AG04449 (cell line): ENCODE measurements at regions not wholly inside any gene's neighbourhood (a gene's known extent, or its start where the extent isn't known, plus 50 kb on each side); places are given as distances from the start of the nearest gene placed in this dataset.

ENCODE experiments used
- CTCF ChIA-PET: fragments of 350-600 bp; formaldehyde crosslinking; extraction: SDS; loops from one replicate; lab custom pipeline; 2021; ENCODE audit warnings: antibody characterized with exemption; lab: Yijun Ruan, JAX
- POLR2A ChIA-PET: fragments of 400-600, 350-600 bp; formaldehyde crosslinking; extraction: SDS; loops from one replicate; lab custom pipeline; 2020; ENCODE audit warnings: antibody characterized with exemption, inconsistent platforms; lab: Yijun Ruan, JAX
- DNase-seq: peaks from one replicate; pipeline ENCODE4 v3.0.0-alpha.2; 2010; ENCODE audit warnings: low read depth, low spot score
- H3K4me3 ChIP-seq: 2 replicates; pipeline ENCODE4 v1.5.1; 2011; ENCODE audit warnings: low read depth, mild to moderate bottlenecking, control low read depth, low read length
- TF ChIP-seq, protein P1 (sequence below): IDR thresholded peaks from one replicate; pipeline ENCODE4 v1.5.1; 2011; ENCODE audit warnings: mild to moderate bottlenecking, moderate library complexity, low read length, control low read depth, inconsistent platforms; ENCODE audit not compliant: insufficient read depth; ENCODE audit errors: missing control alignments

DNA sequence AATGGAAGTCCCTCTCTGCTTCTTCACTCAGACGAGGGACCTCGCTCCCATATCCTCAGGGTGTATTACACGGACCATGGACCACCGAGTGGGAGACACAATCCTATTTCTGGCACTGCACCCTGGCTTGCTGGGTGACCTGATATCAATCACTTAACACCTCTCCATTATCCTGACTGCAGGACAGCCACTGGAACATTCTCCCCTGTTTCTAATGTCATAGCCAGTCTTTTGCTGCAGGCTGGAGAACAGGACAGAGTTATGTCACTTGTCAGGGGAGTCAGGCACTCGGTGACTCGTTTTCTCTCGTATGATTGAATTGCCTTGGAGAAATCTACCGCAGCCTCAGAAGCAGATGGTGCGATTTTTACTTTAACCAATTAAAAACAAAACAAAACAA is 219.1 kb upstream of the IGFBP7 start:
- TF ChIP-seq, protein P1, sequence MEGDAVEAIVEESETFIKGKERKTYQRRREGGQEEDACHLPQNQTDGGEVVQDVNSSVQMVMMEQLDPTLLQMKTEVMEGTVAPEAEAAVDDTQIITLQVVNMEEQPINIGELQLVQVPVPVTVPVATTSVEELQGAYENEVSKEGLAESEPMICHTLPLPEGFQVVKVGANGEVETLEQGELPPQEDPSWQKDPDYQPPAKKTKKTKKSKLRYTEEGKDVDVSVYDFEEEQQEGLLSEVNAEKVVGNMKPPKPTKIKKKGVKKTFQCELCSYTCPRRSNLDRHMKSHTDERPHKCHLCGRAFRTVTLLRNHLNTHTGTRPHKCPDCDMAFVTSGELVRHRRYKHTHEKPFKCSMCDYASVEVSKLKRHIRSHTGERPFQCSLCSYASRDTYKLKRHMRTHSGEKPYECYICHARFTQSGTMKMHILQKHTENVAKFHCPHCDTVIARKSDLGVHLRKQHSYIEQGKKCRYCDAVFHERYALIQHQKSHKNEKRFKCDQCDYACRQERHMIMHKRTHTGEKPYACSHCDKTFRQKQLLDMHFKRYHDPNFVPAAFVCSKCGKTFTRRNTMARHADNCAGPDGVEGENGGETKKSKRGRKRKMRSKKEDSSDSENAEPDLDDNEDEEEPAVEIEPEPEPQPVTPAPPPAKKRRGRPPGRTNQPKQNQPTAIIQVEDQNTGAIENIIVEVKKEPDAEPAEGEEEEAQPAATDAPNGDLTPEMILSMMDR = no peak
- no peak for DNase-seq
- CTCF ChIA-PET = interaction anchor here (1.0 kb wide), 1 partner anchor 108 kb away, joined by 3 read pairs; no protein-coding TSS in a partner anchor
- H3K4me3 ChIP-seq = no peak overlapping the region
- POLR2A ChIA-PET = no interaction called here

DNA sequence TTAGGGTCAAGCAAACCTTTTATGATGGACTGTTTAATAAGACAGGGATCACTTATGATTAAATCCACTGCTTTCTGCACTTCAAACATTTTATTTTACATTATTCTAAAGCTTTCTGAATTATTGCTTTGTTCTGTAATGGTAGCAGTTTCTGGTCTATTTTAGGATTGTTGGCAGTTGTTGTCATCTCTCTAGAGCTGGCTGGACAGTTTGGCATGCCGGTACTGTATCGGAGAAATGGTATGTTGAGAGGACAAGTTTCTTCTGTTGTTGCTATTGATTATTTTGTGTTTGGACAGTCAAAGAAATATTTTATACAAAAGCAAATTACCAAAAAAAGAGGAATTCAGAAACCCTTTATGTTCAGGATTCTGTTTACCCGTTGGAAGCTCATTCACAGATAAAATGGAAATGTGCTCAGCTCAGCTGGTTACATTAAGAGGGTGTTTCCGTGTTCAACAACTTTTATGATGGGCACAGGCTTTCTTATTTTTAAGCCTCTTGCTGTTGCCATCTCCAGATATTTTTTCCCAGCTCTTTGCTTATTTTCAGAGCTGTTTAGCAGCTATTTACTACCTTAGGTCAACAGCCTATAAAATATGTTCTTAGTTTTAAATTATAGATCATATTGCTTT is 214.6 kb upstream of the IGFBP7 start:
- no peak for DNase-seq
- ChIA-PET CTCF (no interaction called here), POLR2A (no interaction called here)
- TF ChIP-seq, protein P1 = no peak
- no peak overlapping the region for H3K4me3 ChIP-seq

DNA sequence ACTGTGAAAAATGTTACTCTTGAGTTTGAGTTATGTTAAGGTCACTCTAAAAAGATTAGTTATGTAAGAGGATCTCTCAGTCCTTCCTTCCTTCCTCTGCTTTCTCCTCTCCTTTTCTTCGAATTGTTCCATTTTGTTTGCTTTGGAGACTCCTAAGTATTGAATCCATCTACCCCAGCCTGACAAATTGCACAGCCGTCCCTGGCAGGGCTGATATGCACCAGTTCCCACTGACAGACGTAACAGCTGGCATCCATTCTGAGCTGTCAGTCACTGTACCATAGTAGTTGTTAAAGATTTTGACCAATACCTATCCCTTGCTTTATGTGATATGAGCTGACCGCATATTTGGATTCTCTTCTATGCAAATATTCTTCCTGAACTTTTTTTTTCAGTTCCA is 210.7 kb upstream of the IGFBP7 start:
- ChIA-PET POLR2A (no interaction called here), CTCF (no interaction called here)
- H3K4me3 ChIP-seq = no peak overlapping the region
- TF ChIP-seq, protein P1 = no peak
- DNase-seq = no peak

DNA sequence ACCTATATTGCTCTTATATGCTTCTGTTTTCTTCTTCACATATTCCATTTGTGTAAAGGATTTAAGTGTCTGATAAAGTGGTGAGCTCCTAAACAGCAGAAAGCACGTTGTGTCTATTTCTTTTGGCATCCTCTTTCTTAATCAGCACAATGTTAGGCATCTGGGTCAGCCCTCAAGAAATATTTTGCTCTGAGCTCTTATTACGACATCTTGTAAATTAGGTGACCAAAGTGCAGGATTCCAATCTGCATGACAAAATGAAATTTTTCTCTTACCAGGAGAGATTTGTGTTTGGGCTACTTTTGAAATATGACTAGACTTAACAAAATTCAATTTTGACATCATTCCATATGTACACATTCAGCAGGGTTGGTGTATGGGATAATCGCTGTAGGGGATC is 210.0 kb upstream of the IGFBP7 start:
- H3K4me3 ChIP-seq = no peak overlapping the region
- TF ChIP-seq, protein P1 = no peak
- CTCF ChIA-PET = no interaction called here
- POLR2A ChIA-PET = interaction anchor here (0.6 kb wide), 1 partner anchor 1715 kb away, joined by 3 read pairs; no protein-coding TSS in a partner anchor
- DNase-seq = no peak

DNA sequence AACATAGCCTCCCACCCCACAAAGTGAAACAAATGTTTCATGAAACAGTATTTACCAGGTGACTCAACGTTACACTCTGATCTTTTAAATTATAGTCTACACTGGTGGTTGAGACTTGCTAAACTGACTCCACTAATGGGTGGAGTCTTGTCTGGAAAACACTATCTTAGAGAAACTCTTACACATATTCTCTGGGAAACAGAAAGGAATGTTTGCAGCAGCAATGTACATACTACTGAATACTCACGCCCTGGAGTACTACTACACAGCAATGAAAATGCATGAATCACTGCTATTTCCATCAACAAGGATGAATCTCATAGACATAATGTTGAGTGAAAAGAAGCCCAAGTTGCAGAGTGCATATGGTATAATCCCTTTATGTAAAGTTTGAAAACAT is 208.5 kb upstream of the IGFBP7 start:
- CTCF ChIA-PET = interaction anchor here (1.8 kb wide), 1 partner anchor 155 kb away, joined by 7 read pairs; no protein-coding TSS in a partner anchor

DNA sequence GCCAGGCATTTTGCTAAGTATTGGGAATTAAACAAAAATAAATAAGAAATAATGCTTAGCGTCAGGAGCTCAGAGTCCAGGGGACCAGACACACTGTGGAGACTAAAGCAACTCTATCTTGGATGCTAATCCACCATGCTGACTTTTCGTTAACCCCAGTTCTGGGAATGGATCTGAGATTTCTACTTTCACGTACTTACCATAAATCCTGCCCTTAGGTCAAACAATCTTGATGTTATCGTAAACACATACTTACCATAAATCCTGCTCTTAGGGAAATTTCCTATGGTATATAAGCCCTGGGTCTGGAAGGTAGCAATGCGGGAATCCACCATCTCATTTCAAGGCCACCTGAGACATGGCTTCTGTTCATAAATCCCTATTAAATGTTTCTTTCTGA is 204.5 kb upstream of the IGFBP7 start:
- CTCF ChIA-PET = no interaction called here
- no peak overlapping the region for H3K4me3 ChIP-seq
- POLR2A ChIA-PET = no interaction called here
- TF ChIP-seq, protein P1 = no peak
- DNase-seq = no peak

More for the DNA sequence above, 208.5 kb upstream of the IGFBP7 start:
- TF ChIP-seq, protein P1 = no peak
- POLR2A ChIA-PET = no interaction called here
- DNase-seq = no peak
- no peak overlapping the region for H3K4me3 ChIP-seq
